HCT116 (cell line): ENCODE measurements at regions not wholly inside any gene's neighbourhood (a gene's known extent, or its start where the extent isn't known, plus 50 kb on each side); places are given as distances from the start of the nearest gene placed in this dataset.

ENCODE experiments used
- ATAC-seq: fragments of 200-7000 bp; cut with Tn5 transposase; 2 replicates; pipeline ENCODE4 v1.9.1; 2020; ENCODE audit warnings: mild to moderate bottlenecking, moderate library complexity
- BruUV-seq: library from RNA; stranded (reverse); fragments of 400-500 nt; replicated peaks from 2 replicates; lab custom pipeline; 2021; lab: Mats Ljungman, UMichigan
- CTCF ChIA-PET: fragments of 300-600 bp; sonication (Branson Sonifier 250); formaldehyde crosslinking; loops from one replicate; lab custom pipeline; 2021; ENCODE audit warnings: antibody characterized with exemption; lab: Charles Lee
- POLR2A ChIA-PET: fragments of 300-600, 350-600 bp; sonication (Branson Sonifier 250); formaldehyde crosslinking; loops from one replicate; lab custom pipeline; 2021; ENCODE audit warnings: antibody characterized with exemption; lab: Charles Lee
- RAD21 ChIA-PET, 2 experiments: fragments of 300-600 bp; sonication (Branson Sonifier 250); formaldehyde crosslinking; loops; one replicate each; lab custom pipeline; 2023; ENCODE audit warnings: low total read pairs in 2 of 2; ENCODE audit not compliant: uncharacterized antibody in 2 of 2, unreplicated experiment in 2 of 2, low non-redundant PET in 1 of 2; lab: Charles Lee
- DNase-seq: peaks from one replicate; pipeline ENCODE4 v3.0.0-alpha.2; 2010; ENCODE audit warnings: low read depth, low spot score
- H2AFZ ChIP-seq: fragments of 200-600 bp; shearing (Covaris generic), sonication (generic); 2 replicates; pipeline ENCODE4 v1.6.1; 2017; ENCODE audit warnings: low read depth, mixed run types, mixed read lengths, antibody characterized with exemption, low read length; ENCODE audit not compliant: poor library complexity, severe bottlenecking
- H3K27ac ChIP-seq: 2 replicates; pipeline ENCODE4 v1.5.1; 2012; ENCODE audit warnings: low read depth, low read length
- H3K27me3 ChIP-seq: fragments of 200-600 bp; sonication (generic); 2 replicates; pipeline ENCODE4 v1.6.1; 2016; ENCODE audit warnings: mixed run types, low read length, mixed read lengths; ENCODE audit not compliant: insufficient read depth
- H3K36me3 ChIP-seq, 2 experiments: fragments of 200-500 bp in 1 of 2; fragments of 200-600 bp in 1 of 2; sonication (Bioruptor generic) in 1 of 2; sonication (generic) in 1 of 2; 2 replicates each; pipeline versions ENCODE4 v1.5.1 to v1.6.1; 2014 to 2016; ENCODE audit warnings: low read length in 2 of 2, inconsistent platforms in 1 of 2, mixed read lengths in 1 of 2, mixed run types in 1 of 2; ENCODE audit not compliant: insufficient read depth in 2 of 2, control insufficient read depth in 1 of 2
- H3K4me1 ChIP-seq, 2 experiments: fragments of 200-600 bp in 1 of 2; sonication (generic) in 1 of 2; 2 replicates each; pipeline versions ENCODE4 v1.5.1 to v1.6.1; 2012 to 2017; ENCODE audit warnings: low read length in 2 of 2, inconsistent platforms in 1 of 2, mild to moderate bottlenecking in 1 of 2, mixed read lengths in 1 of 2, mixed run types in 1 of 2, moderate library complexity in 1 of 2; ENCODE audit not compliant: insufficient read depth in 2 of 2, control insufficient read depth in 1 of 2
- H3K4me2 ChIP-seq: fragments of 200-600 bp; sonication (generic); 2 replicates; pipeline ENCODE4 v1.6.1; 2017; ENCODE audit warnings: mixed run types, low read length, mixed read lengths
- H3K4me3 ChIP-seq, 2 experiments: fragments of 200-600 bp in 1 of 2; sonication (generic) in 1 of 2; replicated peaks in 1 of 2; 2 replicates each; pipeline ENCODE4 v1.5.1; 2011 to 2016; ENCODE audit warnings: low read length in 2 of 2, control low read depth in 1 of 2, low read depth in 1 of 2, mild to moderate bottlenecking in 1 of 2, mixed read lengths in 1 of 2, mixed run types in 1 of 2
- H3K79me2 ChIP-seq: fragments of 200-600 bp; sonication (generic); 2 replicates; pipeline ENCODE4 v1.6.1; 2017; ENCODE audit warnings: mild to moderate bottlenecking, mixed run types, low read length, moderate library complexity, mixed read lengths; ENCODE audit not compliant: insufficient read depth
- H3K9ac ChIP-seq: fragments of 200-600 bp; sonication (generic); 2 replicates; pipeline ENCODE4 v1.6.1; 2016; ENCODE audit warnings: low read length, mixed read lengths
- H3K9me2 ChIP-seq: fragments of 200-600 bp; sonication (generic), shearing (Covaris generic); 2 replicates; pipeline ENCODE4 v1.6.1; 2017; ENCODE audit warnings: mixed run types, mild to moderate bottlenecking, moderate library complexity; ENCODE audit not compliant: insufficient read depth
- H3K9me3 ChIP-seq, 2 experiments: fragments of 200-500 bp in 1 of 2; fragments of 200-600 bp in 1 of 2; sonication (Bioruptor generic) in 1 of 2; sonication (generic) in 1 of 2; 2 replicates each; pipeline ENCODE4 v1.6.1; 2014 to 2017; ENCODE audit warnings: low read length in 2 of 2, mixed read lengths in 2 of 2, inconsistent platforms in 1 of 2, low read depth in 1 of 2, mild to moderate bottlenecking in 1 of 2, mixed run types in 1 of 2, moderate library complexity in 1 of 2; ENCODE audit not compliant: control insufficient read depth in 1 of 2, insufficient read depth in 1 of 2
- H4K20me1 ChIP-seq: fragments of 200-600 bp; sonication (generic), shearing (Covaris generic); 2 replicates; pipeline ENCODE4 v1.6.1; 2017; ENCODE audit warnings: mixed run types, mild to moderate bottlenecking, moderate library complexity; ENCODE audit not compliant: insufficient read depth
- EGR1 ChIP-seq: IDR thresholded peaks from 2 replicates; pipeline ENCODE4 v1.6.1; 2012; ENCODE audit warnings: low read depth
- ELF1 ChIP-seq: IDR thresholded peaks from 2 replicates; pipeline ENCODE4 v1.6.1; 2012; ENCODE audit warnings: low read depth, borderline replicate concordance
- EZH2phosphoT487 ChIP-seq: fragments of 200-600 bp; IDR thresholded peaks from 2 replicates; pipeline ENCODE4 v1.6.1; 2018; ENCODE audit warnings: antibody characterized with exemption, borderline replicate concordance
- RAD21 ChIP-seq: IDR thresholded peaks from 2 replicates; pipeline ENCODE4 v1.6.1; 2012; ENCODE audit warnings: low read depth, mild to moderate bottlenecking
- SIN3A ChIP-seq: IDR thresholded peaks from 2 replicates; pipeline ENCODE4 v1.6.1; 2012; ENCODE audit warnings: low read depth
- YY1 ChIP-seq: IDR thresholded peaks from 2 replicates; pipeline ENCODE4 v1.6.1; 2011; ENCODE audit warnings: low read length, low read depth, moderate library complexity, mild to moderate bottlenecking; ENCODE audit not compliant: insufficient replicate concordance; ENCODE audit errors: extremely low read depth
- ZFX ChIP-seq: fragments of 450-650 bp; IDR thresholded peaks from 2 replicates; pipeline ENCODE4 v1.6.1; 2017
- intact Hi-C: fragments of 100-400 bp; cut with micrococcal nuclease; formaldehyde crosslinking; loops from 2 replicates; pipeline ENCODE4 v1.10.0; 2022
- TF ChIP-seq, protein P1 (sequence below), 3 experiments: fragments of 200-600 bp in 1 of 3; sonication (generic) in 1 of 3; IDR thresholded peaks in 2 of 3; conservative IDR thresholded peaks in 1 of 3; 2 replicates each; pipeline ENCODE4 v1.5.1; 2012 to 2017; ENCODE audit warnings: low read depth in 2 of 3, low read length in 2 of 3, antibody characterized with exemption in 1 of 3, borderline replicate concordance in 1 of 3, control low read depth in 1 of 3, mild to moderate bottlenecking in 1 of 3, mixed read lengths in 1 of 3, mixed run types in 1 of 3, moderate library complexity in 1 of 3; ENCODE audit not compliant: insufficient read depth in 1 of 3

DNA sequence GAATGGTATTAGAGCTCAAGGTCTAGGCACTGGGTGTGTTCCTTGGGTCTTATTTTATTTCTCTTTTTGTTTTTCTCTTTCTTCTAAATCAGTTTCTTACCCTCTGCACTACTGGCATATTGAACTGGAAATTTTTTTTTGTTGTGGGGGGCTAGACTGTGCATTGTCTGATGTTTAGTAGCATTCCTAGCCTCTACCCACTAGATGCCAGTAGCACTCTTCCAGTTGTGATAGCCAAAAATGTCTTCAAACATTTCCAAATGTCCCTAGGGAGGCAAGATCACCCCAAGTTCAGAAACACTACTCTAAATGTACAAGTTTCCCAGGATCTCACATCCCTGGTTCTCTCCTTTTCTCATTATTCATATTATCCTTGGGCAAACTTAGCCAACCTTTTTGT is 69.8 kb upstream of the AMOT start:
- no peak for TF ChIP-seq ZFX
- 0 out of 2 replicates have a peak, but pooled peaks have one; percentile 4 for TF ChIP-seq RAD21
- TF ChIP-seq, protein P1, sequence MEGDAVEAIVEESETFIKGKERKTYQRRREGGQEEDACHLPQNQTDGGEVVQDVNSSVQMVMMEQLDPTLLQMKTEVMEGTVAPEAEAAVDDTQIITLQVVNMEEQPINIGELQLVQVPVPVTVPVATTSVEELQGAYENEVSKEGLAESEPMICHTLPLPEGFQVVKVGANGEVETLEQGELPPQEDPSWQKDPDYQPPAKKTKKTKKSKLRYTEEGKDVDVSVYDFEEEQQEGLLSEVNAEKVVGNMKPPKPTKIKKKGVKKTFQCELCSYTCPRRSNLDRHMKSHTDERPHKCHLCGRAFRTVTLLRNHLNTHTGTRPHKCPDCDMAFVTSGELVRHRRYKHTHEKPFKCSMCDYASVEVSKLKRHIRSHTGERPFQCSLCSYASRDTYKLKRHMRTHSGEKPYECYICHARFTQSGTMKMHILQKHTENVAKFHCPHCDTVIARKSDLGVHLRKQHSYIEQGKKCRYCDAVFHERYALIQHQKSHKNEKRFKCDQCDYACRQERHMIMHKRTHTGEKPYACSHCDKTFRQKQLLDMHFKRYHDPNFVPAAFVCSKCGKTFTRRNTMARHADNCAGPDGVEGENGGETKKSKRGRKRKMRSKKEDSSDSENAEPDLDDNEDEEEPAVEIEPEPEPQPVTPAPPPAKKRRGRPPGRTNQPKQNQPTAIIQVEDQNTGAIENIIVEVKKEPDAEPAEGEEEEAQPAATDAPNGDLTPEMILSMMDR (IDR thresholded peaks at IDR 0.05 in 2 of 3, conservative IDR thresholded peaks at IDR 0.05 in 1 of 3; ENCODE audit: borderline replicate concordance in 1 of 3, insufficient read depth in 1 of 3, low read depth in 2 of 3, low read length in 2 of 3) = no peak
- no peak for TF ChIP-seq SIN3A
- no peak for TF ChIP-seq EGR1
- no peak for TF ChIP-seq YY1
- no peak for TF ChIP-seq ELF1
- TF ChIP-seq EZH2phosphoT487 = no peak
- no peak overlapping the region for H3K27ac ChIP-seq
- ChIA-PET RAD21 (no interaction called here), CTCF (no interaction called here), POLR2A (no interaction called here)
- ATAC-seq = no peak
- no peak for DNase-seq
- H3K9me2 ChIP-seq = no peaks in the 10 kb centered on the region
- no peaks in the 10 kb centered on the region for H3K9me3 ChIP-seq
- H3K79me2 ChIP-seq = no peaks in the 10 kb centered on the region
- no peak overlapping the region for H3K9ac ChIP-seq
- no peaks in the 10 kb centered on the region for H4K20me1 ChIP-seq
- H2AFZ ChIP-seq = no peak overlapping the region
- intact Hi-C loops = no loop called here
- H3K36me3 ChIP-seq = no peaks in the 10 kb centered on the region
- H3K4me1 ChIP-seq = no peaks in the 10 kb centered on the region
- no TSS peak for BruUV-seq
- no peaks in the 10 kb centered on the region for H3K27me3 ChIP-seq
- no peak overlapping the region for H3K4me2 ChIP-seq
- no peak overlapping the region for H3K4me3 ChIP-seq
